HG03342 (cell line): ENCODE measurements at regions not wholly inside any gene's neighbourhood (a gene's known extent, or its start where the extent isn't known, plus 50 kb on each side); places are given as distances from the start of the nearest gene placed in this dataset.

Source experiments
- ATAC-seq: cut with Tn5 transposase; IDR thresholded peaks from one replicate; pipeline ENCODE4 v1.9.1; 2021; ENCODE audit warnings: mild to moderate bottlenecking, moderate library complexity; ENCODE audit not compliant: unreplicated experiment

DNA sequence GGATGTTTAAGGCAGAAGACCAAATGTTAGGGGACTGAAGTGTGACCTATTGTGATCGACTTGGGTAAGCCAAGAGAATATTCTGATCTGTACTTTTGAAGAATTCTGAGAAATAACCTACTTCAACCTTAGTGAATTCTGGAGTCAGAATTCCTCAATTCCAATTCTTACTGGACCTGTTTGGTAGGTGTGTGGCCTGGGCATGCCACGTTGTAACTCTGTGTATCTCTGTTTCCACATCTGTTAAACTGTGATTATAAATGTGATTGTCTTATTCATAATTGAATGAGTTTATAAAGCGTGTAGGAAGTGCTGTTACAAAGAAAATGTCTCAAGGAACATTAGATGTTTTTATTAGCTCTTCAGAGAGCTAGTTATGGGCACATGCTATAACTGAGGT, 64.5 kb downstream of the TUSC1 start:
- no peak for ATAC-seq

DNA sequence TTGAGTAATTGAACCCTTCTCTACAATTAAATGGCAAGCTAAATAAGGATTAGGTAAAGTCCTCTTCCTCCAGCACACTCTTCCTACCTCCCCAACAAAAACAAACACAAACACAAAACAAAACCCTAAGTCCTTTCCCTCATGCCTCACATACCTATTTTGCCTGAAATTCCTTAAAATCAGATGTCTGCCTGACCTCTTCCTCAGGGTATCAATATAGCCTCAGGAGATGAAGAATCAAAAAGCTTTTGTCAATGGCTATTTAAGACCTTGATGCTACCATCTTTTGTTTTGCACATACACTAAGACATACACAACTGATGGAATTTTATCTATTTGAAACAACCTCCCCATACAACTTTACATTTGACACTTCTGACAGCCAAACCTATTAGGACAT, 75.1 kb downstream of the TUSC1 start:
- no peak for ATAC-seq

DNA sequence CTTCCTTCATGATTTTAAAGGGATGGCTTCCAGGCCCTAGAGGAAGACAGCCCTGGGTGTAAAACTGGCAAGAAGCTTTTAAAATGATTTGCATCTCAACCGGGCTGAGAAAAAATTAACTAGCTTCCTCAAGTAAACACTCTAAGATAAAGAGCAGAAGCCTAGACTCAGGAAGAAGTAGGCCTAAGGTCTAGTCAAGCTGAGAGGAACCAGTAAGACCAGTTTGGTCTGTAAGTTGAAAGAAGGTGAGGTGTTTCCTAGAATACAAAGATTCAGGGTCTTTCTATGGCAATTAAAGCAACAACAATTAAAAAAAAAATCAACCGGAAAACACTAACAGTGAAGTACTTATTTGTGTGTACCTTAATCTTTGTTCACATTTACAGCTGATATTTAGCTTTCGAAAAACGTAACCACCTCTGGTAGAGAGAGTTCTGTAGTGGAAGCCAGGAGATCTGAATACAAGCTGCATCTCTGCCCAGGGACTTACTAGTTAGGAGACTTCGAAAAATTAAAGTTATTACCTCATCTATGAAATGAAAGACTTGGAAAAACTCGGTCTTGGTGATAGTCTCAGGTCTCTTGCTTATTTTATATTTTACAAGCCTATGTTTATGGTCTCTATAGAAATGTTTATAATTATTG, 75.7 kb downstream of the TUSC1 start:
- no peak for ATAC-seq

DNA sequence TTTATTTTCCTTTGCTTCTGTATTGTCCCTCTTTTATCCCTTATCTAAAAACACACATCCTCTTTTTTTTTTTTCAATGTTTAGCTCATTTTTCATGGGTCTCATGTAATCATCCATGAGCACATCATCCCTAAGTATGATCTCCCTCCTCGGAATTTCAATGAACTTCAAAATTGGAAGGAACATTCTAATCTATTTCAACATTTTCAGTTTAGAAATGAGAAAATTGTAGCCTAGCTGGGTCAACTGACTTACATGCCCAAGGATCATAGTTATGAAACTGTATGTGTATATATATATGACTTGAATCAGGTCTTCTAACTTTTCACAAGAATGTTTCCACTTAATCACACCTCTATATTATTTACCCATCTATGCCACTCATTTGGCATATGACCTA, 77.7 kb downstream of the TUSC1 start:
- ATAC-seq = no peak

DNA sequence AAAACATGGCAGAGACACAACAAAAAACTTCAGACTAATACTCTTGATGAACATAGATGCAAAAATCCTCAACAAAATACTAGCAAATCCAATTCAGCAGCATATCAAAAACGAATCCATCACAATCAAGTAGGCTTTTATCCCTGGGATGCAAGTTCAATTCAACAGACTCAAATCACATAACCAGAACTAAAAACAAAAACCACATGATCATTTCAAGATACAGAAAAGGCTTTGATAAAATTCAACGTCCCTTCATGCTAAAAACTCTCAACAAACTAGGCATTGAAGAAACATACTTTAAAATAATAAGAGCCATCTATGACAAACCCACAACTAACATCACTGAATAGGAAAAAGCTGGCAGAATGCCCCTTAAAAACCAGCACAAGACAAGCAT, 93.6 kb downstream of the TUSC1 start:
- no peak for ATAC-seq

DNA sequence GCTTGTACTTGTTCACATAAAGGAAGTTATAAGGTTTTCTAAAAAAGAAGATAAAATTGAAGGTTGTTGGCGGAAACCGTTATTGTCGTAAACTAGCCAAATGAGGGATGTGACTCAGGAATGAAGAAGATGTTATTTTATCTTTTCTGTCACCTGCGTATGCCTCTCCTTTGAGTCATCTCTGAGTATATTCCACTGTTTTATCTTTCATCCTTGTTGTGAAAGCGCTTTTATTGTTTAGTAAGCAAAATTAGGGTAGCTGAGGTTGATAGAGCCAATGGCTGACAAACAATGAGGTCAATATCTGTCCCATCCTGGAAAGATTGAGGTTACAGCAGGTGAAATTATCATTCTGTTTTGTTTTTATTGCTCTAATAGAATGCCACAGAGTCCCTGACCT, 105.0 kb downstream of the TUSC1 start:
- no peak for ATAC-seq

DNA sequence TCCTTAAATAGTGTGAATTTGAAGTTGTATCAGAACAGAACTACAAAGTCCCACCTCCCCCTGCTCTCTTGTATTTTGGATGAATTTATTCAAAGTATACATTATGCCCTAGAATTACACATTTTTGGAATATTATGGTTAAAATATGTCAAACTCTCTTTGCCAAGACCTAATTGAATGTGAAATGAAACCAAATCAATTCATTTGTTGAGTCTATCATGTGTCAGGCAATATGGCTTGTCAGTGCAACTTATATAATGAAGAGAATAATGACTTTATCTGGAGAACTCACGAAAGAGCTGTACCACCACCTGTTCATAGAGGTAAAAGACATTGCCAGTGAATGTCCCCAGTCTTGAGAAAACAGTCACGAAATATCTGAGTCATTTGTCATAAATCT, 106.8 kb downstream of the TUSC1 start:
- no peak for ATAC-seq

DNA sequence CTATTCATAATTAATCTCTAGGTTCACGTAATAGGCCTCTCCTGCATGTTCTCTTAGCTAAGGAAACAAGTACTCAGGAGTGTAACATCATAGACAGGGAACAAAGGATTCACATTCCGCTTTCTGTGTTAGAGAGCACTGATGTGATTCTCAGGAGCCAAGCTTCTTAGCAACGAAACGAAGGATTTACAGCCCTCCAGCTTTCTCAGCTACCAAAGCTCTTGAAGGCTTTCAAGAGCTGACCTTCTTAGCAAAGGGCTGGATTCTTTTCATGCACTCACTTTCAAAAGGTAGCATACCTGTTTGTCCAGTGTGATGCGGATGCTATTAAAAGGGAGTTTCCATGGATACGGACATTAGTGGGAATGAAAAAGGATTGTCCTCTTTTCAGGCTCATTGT, 107.4 kb downstream of the TUSC1 start:
- no peak for ATAC-seq

DNA sequence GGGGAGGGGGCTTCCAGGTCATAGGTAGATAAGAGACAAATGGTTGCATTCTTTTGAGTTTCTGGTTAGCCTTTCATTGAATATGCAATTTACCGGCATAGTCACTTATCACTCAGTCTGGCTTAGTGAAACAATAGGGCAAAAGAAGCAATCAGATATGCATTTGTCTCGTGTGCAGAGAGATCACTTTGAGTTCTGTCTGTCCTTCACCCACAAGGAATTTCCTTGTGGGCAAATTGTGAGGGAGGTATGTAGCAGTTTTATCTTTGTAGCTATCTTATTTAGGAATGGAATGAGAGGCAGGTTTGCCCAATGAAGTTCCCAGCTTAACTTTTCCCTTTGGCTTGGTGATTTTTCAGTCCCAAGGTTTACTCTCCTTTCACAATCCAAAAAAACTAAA, 116.1 kb downstream of the TUSC1 start:
- no peak for ATAC-seq

DNA sequence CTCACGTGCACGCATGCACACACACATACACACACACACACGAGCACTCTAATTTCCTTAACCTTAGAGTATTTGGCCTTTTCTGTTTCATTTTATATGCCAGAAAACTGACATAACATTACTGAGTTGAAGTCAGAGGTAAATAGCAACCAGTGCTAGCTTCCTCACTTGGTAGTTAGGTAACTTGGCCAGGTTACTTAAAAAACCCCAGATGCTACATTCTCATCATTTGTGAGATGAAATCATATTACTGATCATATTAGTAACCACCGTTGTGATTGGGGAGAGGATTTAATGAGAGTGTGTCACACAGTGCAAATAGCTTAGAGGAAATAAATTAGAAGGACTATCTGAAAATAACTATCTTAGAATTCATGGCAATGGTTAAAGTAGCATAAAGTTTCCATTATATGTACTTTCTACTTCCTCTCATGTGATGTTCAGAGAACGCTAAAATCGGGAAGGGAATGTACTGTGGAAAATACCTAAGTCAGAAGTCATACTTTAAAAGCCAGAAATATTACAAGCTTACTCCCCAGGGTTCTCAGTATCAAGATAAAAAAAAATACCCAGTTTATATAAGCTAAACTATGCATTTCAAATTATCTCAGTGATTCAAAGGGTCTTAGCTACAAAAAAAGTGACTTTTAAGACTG, 120.5 kb downstream of the TUSC1 start:
- no peak for ATAC-seq

DNA sequence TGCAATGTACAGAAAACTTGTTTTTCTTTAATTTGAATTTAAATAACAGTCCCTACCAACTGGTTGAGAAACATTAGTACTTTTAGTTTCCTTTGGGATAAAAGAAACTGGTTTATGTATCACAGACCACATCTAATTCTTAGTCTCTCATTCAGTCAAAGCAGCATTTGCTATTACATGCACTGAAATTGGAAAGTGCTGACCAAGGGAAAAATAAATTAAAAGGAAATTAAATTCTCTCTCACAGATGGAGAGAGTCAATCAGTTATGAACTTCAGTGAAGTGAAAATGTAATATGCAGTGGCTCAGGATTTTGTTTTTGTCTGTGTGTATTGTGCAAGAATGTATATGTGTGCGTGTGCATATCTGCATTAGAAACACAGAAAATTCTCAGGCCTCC, 121.7 kb downstream of the TUSC1 start:
- no peak for ATAC-seq

DNA sequence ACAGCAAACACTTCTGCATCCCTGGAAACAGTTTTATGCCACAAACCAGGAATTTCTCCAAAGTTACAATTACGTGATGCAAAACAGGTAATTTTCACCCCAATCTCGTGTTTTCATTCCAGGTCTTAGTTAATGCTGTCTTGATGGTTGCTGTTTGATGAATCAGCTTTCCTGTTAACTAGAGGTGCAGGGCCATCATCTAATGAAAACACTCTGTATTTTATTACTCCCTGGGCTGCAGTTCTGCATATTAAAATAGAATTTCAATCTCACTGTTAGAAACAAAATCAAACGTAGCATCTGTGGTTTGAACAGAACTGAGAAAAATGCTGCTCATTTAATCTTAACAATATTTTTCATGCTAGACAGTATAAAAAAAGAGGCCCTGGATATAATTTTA, 129.4 kb downstream of the TUSC1 start:
- ATAC-seq = no peak

DNA sequence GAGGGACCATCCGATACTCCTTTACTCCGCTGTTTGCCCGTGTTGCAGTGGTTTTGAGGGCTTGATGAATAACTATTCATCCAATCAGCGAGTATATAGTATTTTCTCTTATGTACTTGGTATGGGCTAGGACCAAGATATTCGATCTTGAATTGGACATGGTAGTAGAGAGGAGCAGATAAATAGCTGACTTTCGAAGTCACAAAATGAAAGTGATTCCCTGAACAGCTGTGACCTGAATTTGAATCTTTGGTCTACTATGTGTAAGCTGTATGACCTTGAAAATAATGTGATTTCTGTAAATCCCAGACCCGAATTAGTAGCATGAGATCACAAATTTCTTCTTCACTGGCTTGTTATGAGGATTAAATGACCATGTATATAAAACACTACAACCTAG, 134.4 kb downstream of the TUSC1 start:
- no peak for ATAC-seq

DNA sequence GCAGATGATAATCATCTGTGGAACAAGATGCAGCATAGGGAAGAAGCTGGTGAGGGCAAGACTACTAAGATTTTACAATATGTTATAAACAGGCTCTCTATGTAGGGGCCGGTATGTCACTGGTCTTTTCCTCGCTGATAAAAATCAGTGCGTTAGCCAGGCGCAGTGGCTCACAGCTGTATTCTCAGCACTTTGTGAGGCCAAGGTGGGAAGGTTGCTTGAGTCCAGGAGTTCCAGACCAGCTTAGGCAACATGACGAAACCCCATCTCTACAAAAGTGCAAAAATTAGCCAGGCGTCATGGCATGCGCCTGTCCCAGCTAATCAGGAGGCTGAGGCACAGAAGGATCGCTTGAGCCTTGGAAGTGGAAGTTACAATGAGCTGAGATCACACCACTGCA, 135.9 kb downstream of the TUSC1 start:
- no peak for ATAC-seq

DNA sequence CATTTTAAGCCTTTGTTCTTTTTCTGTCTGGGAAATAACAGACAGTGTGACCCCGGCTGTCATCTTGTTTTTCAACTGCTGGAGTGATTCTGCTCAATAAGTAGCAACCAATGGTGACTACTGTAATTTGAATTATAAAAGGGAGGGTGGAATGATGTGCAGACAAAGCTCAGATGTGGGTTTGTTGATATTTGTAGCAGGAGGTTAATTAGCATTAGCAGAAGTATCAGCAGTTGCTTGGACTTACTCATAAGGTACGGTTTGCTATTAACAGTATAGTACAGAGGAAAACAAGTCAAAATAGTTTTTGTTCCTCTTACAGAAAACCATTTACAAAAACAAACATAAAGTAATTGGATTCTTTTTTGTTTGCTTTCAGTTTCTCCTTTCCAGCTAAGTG, 140.4 kb downstream of the TUSC1 start:
- ATAC-seq = no peak

DNA sequence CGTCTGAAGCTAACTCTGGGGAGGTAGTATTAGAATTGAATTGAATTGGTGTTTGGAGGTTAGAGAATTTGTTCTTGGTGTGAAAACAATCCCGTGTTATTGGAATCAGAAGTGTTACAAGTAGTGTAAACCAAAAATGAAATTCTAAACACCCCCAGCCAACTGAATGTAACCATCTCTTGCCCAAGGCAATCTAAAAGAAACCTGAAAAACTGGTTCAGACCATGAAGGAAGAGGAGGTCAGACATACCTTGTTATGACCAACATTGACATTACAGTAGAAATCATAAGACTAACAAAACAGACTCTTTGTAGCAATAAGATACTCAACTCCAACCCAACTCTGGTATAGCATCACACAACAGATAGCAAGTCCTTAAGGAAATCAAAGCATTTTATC, 159.0 kb downstream of the TUSC1 start:
- ATAC-seq = no peak

DNA sequence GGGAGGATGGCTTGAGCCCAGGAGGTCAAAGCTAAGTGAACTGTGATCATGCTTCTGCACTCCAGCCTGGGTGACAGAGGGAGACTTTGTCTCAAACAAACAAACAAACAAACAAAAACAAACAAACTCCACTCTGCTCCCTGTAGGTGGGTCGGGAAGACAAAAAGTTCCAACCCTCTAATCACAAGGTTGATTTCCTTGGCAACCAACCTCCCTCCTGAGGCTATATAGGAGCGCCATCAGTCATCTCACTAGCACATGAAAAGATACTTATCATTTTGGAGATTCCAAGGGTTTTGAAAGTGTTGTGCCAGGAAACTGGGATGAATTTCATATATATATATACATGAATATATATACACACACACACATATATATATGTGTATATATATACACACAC, 160.5 kb downstream of the TUSC1 start:
- no peak for ATAC-seq

DNA sequence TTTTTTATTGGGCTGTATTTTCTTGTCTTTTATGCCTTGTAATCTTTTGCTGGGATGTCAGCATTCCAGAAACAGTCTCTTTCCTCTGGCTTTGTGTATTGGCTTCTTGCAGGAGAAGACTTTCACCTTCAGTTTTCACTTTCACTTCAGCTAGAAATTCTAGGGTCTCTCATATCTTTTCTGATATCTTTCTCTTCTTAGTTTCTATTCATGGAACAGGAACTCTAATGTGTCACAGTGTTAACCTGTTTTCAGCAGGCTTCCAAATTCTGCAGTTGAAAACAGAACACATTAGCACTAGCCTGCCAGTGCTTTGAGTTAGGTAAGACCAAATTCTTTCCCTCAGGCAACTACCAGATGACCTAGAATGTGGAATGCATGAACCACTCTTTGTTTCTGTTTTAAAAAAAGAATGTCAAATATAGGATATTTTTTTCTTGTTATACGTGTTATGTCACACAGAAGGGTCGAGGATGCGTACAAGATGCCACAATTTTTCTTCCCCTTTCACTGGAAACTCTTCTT, 164.7 kb downstream of the TUSC1 start:
- ATAC-seq = no peak

DNA sequence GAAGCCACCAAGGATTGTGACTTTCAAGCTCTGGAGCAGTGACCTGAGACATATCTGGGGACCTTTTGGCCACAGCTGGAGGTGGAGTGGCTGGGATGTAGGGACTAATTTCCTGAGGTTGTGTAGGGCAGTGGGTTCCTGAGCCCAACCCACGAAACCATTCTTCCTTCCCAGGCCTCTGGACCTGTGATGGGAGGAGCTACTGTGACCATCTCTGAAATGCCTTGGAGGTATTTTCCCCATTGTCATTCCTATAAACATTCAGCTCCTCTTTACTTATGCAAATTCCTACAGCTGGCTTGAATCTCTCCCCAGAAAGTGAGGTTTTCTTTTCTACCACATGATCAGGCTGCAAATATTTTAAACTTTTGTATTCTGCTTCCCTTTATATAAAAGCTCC, 172.6 kb downstream of the TUSC1 start:
- ATAC-seq = no peak

DNA sequence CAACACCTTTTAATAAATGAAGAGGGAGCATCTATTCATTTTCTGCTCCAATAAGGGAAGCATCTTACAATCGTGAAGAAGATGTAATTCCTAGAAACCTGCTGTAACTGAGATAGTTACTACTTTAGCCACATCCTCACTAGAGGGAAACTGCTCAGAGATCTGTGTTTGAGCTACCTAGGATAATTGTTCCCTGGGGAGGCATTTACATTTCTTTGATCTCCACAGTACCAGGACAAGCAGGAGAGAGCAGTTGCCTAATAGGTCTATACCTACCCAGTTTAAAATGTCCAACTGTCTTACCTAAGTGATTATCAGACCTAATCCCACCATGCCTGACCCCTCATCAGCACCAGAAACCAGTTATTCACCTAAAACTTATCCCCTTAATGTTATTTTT, 196.9 kb downstream of the TUSC1 start:
- ATAC-seq = no peak

DNA sequence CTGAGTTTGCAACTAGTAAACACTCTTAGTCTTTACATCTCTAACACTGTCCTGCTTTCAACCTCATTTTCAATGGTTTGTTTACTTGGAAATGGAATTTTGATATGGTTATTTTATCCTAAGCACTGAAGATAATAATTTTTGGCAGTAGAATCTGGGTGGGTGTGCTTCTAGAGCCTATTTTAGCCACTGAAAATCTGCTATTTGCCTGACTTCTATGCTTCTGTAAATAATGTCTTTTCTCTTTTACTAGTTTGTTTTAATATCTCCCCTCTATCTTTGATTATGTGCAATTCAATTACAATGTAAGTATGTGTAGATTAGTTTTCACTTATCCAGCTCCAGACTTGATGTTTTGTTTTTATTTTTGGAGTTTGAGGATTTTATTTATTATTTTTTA, 197.5 kb downstream of the TUSC1 start:
- ATAC-seq = no peak

DNA sequence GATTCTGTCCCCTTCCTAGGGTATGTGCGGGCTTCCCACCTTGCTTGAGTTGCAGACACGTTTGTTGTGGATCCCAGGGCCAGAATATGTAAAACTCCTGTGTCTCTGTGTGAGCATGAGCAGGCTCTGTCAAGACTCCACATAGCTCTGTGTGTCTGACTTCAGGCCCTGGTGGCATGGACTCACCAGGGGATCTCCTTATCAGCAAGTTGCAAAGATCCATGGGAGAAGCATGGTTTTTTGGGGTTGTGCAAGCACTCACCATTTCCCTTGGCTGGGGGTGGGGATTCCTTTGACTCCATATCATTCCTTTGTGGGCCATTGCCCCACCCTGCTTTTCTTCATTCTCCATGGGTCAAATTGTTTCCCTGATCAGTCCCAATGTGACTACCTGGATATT, 205.6 kb downstream of the TUSC1 start:
- no peak for ATAC-seq

DNA sequence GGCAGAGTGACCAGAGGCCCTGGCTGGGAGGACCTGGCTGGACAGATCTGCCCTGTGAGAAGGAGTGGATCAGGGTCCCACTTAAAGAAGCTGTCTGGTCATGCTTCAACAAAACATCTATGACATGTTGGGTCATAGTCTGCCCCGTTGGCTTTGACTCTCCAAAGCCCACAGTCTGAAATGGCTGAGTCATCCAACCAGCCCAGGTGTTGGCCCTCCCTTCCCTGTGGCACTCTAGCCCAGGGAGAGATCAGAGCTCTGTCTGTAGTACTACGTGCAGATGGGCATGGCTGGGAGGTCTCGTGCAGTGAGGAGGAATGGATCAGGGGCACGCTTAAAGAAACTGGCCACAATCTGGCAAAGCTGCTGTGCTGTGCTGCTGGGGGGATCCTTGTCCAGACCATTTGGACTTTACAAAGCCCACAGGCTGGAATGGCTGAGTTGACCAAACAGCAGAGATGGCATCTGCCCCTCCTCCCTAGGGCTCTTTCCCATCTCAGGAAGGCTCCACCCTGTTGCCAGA, 206.1 kb downstream of the TUSC1 start:
- no peak for ATAC-seq
